Caki2 (cell line): ENCODE measurements at regions not wholly inside any gene's neighbourhood (a gene's known extent, or its start where the extent isn't known, plus 50 kb on each side); places are given as distances from the start of the nearest gene placed in this dataset.

Experiments used
- DNase-seq: peaks from one replicate; pipeline ENCODE4 v3.0.0-alpha.2; 2015; ENCODE audit warnings: low read depth
- in situ Hi-C: cut with HindIII; loops from 2 replicates; pipeline ENCODE4 v1.10.0; 2016; ENCODE audit warnings: low sequenced_read_pairs, low pct_unique_long_range_greater_than_20kb, mixed read lengths

- in situ Hi-C loops = no loop called here
- DNase-seq = no peak
Observed at GRCh38 chrX:57204306-57204705, 67.1 kb upstream of the SPIN2A start.

DNA sequence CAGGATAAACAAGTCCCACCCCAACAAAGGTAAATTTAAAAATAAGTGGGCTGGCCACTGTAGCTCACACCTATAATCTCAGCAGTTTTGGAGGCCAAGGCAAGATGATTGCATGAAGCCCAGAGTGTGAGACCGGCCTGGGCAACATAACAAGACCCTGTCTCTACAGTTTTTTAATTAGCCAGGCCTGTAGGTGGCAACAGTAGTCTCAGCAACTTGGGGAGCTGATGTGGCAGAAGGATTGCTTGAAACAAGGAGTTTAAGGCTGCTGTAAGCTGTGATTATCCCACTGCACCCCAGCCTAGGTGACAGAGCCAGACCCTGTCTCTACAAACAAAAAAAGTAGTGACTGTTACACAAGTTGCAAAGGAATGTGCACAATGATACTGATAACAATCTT lies 74.6 kb upstream of the FAAH2 start:
- no peak for DNase-seq
- in situ Hi-C loops = no loop called here

DNA sequence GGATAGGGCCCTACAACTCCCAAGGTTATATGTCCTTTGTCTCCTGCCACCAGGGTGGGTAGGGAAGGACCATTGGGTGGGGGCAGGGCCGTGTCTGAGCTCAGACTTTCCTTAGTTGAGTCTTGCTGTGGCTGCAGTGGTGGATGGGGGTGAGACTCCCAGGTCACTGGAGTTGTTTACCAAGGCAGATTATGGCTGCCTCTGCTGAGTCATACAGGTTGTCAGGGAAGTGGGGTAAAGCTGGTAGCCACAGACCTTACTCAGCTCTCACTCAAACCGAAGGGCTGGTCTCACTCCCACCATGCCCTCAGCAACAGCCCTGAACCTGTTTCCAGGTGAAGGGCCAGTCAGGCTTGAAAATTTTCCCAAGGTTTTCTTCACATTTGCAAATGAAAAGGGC lies 58.8 kb upstream of the FAAH2 start:
- in situ Hi-C loops = no loop called here
- DNase-seq = peak; percentile 5

GRCh38 chrX:57232658-57233360 lies 53.7 kb upstream of the FAAH2 start:
- no peak for DNase-seq
- in situ Hi-C loops = no loop called here
